GM23338 (cell line): ENCODE measurements at regions not wholly inside any gene's neighbourhood (a gene's known extent, or its start where the extent isn't known, plus 50 kb on each side); places are given as distances from the start of the nearest gene placed in this dataset.

Source experiments
- CREB1 ChIP-seq: fragments of 250-450 bp; sonication (Bioruptor Pico); IDR thresholded peaks from 2 replicates; pipeline ENCODE4 v1.5.0; 2020; ENCODE audit warnings: low read depth, mild to moderate bottlenecking, moderate library complexity
- EZH2 ChIP-seq: fragments of 200-600 bp; sonication (generic); IDR thresholded peaks from one replicate; pipeline ENCODE4 v1.8.0; 2017; ENCODE audit warnings: antibody characterized with exemption, mild to moderate bottlenecking, low read depth; ENCODE audit not compliant: unreplicated experiment
- EZH2phosphoT487 ChIP-seq: fragments of 200-600 bp; sonication (generic); IDR thresholded peaks from one replicate; pipeline ENCODE4 v1.8.1; 2018; ENCODE audit warnings: antibody characterized with exemption; ENCODE audit not compliant: unreplicated experiment
- JUNB ChIP-seq: IDR thresholded peaks from one replicate; pipeline ENCODE4 v1.6.1; 2016; ENCODE audit warnings: antibody characterized with exemption; ENCODE audit not compliant: unreplicated experiment
- NANOG ChIP-seq: IDR thresholded peaks from 2 replicates; pipeline ENCODE4 v1.6.1; 2016; ENCODE audit warnings: antibody characterized with exemption, borderline replicate concordance
- POLR2AphosphoS5 ChIP-seq: IDR thresholded peaks from 2 replicates; pipeline ENCODE4 v1.6.1; 2016; ENCODE audit warnings: antibody characterized with exemption, low read depth
- STAT1 ChIP-seq: IDR thresholded peaks from one replicate; pipeline ENCODE4 v1.6.1; 2016; ENCODE audit warnings: antibody characterized with exemption; ENCODE audit not compliant: unreplicated experiment
- ZNF114 ChIP-seq: fragments of 250-450 bp; sonication (Bioruptor Pico); IDR thresholded peaks from 2 replicates; pipeline ENCODE4 v1.5.0; 2020; ENCODE audit warnings: mild to moderate bottlenecking, moderate library complexity
- ZNF331 ChIP-seq: fragments of 250-450 bp; sonication (Bioruptor Pico); IDR thresholded peaks from 2 replicates; pipeline ENCODE4 v1.5.0; 2020; ENCODE audit warnings: low read depth, mild to moderate bottlenecking, moderate library complexity
- TF ChIP-seq, protein P1 (sequence below), 2 experiments: fragments of 200-600 bp in 1 of 2; sonication (generic) in 1 of 2; conservative IDR thresholded peaks; 2 replicates each; pipeline versions ENCODE4 v1.5.1 to v1.6.1; 2016 to 2017; ENCODE audit warnings: antibody characterized with exemption in 2 of 2, low read depth in 2 of 2, mild to moderate bottlenecking in 2 of 2, moderate library complexity in 1 of 2
- TF ChIP-seq, protein P2 (sequence below): IDR thresholded peaks from one replicate; pipeline ENCODE4 v1.6.1; 2018; ENCODE audit warnings: antibody characterized with exemption; ENCODE audit not compliant: unreplicated experiment
- TF ChIP-seq, protein P3 (sequence below): IDR thresholded peaks from 2 replicates; pipeline ENCODE4 v1.6.1; 2016; ENCODE audit warnings: antibody characterized with exemption
- TF ChIP-seq, protein P4 (sequence below): fragments of 250-450 bp; sonication (Bioruptor Pico); IDR thresholded peaks from 2 replicates; pipeline ENCODE4 v1.5.0; 2020; ENCODE audit warnings: mild to moderate bottlenecking, moderate library complexity

DNA sequence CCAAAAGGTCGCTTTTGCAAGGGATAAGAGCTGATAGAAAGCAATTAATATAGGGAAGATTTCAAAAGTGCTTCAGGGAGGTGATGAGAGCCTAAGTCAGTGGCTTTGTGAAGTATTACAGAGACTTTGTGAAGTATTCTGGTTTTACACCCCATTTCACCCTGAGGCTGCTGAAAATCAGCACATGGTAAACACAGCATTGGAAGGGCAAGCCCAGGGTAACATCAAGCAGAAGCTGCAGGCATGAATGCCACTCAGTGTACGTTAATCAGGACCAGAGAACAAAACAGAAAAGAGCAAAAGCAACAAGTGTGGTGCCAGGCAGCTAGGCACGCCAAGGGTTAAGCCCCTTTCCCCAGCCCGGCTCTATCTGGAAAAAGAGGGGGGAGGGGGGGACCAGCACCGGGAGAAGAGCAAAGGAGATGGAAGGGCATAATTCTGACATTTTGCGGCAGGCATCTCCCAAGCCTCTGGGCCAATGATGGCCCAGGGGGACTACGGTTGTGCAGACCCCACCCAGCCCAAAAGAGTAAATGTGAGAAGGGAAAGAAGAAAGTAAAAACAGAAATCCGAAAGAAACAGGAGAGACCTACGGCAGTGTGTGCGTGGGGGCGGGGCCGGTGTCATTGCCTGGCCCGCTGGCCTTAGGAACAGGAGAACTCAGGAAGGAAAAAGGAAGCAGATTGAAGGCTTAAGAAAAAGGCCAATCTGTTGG lies 58.9 kb downstream of the DHRS2 start:
- TF ChIP-seq, protein P1, sequence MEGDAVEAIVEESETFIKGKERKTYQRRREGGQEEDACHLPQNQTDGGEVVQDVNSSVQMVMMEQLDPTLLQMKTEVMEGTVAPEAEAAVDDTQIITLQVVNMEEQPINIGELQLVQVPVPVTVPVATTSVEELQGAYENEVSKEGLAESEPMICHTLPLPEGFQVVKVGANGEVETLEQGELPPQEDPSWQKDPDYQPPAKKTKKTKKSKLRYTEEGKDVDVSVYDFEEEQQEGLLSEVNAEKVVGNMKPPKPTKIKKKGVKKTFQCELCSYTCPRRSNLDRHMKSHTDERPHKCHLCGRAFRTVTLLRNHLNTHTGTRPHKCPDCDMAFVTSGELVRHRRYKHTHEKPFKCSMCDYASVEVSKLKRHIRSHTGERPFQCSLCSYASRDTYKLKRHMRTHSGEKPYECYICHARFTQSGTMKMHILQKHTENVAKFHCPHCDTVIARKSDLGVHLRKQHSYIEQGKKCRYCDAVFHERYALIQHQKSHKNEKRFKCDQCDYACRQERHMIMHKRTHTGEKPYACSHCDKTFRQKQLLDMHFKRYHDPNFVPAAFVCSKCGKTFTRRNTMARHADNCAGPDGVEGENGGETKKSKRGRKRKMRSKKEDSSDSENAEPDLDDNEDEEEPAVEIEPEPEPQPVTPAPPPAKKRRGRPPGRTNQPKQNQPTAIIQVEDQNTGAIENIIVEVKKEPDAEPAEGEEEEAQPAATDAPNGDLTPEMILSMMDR (conservative IDR thresholded peaks at IDR 0.05; ENCODE audit: low read depth in 2 of 2), result no peak
- TF ChIP-seq, protein P2, sequence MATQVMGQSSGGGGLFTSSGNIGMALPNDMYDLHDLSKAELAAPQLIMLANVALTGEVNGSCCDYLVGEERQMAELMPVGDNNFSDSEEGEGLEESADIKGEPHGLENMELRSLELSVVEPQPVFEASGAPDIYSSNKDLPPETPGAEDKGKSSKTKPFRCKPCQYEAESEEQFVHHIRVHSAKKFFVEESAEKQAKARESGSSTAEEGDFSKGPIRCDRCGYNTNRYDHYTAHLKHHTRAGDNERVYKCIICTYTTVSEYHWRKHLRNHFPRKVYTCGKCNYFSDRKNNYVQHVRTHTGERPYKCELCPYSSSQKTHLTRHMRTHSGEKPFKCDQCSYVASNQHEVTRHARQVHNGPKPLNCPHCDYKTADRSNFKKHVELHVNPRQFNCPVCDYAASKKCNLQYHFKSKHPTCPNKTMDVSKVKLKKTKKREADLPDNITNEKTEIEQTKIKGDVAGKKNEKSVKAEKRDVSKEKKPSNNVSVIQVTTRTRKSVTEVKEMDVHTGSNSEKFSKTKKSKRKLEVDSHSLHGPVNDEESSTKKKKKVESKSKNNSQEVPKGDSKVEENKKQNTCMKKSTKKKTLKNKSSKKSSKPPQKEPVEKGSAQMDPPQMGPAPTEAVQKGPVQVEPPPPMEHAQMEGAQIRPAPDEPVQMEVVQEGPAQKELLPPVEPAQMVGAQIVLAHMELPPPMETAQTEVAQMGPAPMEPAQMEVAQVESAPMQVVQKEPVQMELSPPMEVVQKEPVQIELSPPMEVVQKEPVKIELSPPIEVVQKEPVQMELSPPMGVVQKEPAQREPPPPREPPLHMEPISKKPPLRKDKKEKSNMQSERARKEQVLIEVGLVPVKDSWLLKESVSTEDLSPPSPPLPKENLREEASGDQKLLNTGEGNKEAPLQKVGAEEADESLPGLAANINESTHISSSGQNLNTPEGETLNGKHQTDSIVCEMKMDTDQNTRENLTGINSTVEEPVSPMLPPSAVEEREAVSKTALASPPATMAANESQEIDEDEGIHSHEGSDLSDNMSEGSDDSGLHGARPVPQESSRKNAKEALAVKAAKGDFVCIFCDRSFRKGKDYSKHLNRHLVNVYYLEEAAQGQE, result no peak
- TF ChIP-seq STAT1 (no peak), EZH2 (no peak), POLR2AphosphoS5 (no peak), ZNF114 (CRISPR knock-in tag) (no peak), JUNB (no peak), EZH2phosphoT487 (no peak), CREB1 (CRISPR knock-in tag) (no peak), ZNF331 (CRISPR knock-in tag) (no peak), NANOG (no peak)
- TF ChIP-seq, protein P3, sequence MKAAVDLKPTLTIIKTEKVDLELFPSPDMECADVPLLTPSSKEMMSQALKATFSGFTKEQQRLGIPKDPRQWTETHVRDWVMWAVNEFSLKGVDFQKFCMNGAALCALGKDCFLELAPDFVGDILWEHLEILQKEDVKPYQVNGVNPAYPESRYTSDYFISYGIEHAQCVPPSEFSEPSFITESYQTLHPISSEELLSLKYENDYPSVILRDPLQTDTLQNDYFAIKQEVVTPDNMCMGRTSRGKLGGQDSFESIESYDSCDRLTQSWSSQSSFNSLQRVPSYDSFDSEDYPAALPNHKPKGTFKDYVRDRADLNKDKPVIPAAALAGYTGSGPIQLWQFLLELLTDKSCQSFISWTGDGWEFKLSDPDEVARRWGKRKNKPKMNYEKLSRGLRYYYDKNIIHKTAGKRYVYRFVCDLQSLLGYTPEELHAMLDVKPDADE, result no peak
- TF ChIP-seq, protein P4, sequence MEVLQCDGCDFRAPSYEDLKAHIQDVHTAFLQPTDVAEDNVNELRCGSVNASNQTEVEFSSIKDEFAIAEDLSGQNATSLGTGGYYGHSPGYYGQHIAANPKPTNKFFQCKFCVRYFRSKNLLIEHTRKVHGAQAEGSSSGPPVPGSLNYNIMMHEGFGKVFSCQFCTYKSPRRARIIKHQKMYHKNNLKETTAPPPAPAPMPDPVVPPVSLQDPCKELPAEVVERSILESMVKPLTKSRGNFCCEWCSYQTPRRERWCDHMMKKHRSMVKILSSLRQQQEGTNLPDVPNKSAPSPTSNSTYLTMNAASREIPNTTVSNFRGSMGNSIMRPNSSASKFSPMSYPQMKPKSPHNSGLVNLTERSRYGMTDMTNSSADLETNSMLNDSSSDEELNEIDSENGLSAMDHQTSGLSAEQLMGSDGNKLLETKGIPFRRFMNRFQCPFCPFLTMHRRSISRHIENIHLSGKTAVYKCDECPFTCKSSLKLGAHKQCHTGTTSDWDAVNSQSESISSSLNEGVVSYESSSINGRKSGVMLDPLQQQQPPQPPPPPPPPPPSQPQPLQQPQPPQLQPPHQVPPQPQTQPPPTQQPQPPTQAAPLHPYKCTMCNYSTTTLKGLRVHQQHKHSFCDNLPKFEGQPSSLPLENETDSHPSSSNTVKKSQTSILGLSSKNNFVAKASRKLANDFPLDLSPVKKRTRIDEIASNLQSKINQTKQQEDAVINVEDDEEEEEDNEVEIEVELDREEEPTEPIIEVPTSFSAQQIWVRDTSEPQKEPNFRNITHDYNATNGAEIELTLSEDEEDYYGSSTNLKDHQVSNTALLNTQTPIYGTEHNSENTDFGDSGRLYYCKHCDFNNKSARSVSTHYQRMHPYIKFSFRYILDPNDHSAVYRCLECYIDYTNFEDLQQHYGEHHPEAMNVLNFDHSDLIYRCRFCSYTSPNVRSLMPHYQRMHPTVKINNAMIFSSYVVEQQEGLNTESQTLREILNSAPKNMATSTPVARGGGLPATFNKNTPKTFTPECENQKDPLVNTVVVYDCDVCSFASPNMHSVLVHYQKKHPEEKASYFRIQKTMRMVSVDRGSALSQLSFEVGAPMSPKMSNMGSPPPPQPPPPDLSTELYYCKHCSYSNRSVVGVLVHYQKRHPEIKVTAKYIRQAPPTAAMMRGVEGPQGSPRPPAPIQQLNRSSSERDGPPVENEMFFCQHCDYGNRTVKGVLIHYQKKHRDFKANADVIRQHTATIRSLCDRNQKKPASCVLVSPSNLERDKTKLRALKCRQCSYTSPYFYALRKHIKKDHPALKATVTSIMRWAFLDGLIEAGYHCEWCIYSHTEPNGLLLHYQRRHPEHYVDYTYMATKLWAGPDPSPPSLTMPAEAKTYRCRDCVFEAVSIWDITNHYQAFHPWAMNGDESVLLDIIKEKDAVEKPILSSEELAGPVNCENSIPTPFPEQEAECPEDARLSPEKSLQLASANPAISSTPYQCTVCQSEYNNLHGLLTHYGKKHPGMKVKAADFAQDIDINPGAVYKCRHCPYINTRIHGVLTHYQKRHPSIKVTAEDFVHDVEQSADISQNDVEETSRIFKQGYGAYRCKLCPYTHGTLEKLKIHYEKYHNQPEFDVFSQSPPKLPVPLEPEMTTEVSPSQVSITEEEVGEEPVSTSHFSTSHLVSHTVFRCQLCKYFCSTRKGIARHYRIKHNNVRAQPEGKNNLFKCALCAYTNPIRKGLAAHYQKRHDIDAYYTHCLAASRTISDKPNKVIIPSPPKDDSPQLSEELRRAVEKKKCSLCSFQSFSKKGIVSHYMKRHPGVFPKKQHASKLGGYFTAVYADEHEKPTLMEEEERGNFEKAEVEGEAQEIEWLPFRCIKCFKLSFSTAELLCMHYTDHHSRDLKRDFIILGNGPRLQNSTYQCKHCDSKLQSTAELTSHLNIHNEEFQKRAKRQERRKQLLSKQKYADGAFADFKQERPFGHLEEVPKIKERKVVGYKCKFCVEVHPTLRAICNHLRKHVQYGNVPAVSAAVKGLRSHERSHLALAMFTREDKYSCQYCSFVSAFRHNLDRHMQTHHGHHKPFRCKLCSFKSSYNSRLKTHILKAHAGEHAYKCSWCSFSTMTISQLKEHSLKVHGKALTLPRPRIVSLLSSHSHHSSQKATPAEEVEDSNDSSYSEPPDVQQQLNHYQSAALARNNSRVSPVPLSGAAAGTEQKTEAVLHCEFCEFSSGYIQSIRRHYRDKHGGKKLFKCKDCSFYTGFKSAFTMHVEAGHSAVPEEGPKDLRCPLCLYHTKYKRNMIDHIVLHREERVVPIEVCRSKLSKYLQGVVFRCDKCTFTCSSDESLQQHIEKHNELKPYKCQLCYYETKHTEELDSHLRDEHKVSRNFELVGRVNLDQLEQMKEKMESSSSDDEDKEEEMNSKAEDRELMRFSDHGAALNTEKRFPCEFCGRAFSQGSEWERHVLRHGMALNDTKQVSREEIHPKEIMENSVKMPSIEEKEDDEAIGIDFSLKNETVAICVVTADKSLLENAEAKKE (CRISPR knock-in tag), result no peak
